GM12878 (cell line): ENCODE measurements at regions not wholly inside any gene's neighbourhood (a gene's known extent, or its start where the extent isn't known, plus 50 kb on each side); places are given as distances from the start of the nearest gene placed in this dataset.

Source experiments
- ATAC-seq: fragments of 200-7000 bp; cut with Tn5 transposase; 3 replicates; pipeline ENCODE4 v1.9.1; 2020; ENCODE audit warnings: mild to moderate bottlenecking, moderate library complexity
- BruUV-seq: library from RNA; stranded (reverse); fragments of 400-500 nt; replicated peaks from 2 replicates; lab custom pipeline; 2021; lab: Mats Ljungman, UMichigan
- CTCF ChIA-PET: fragments of 300-600 bp; sonication (Branson Sonifier 250); formaldehyde crosslinking; extraction: SDS; loops from one replicate; lab custom pipeline; 2021; ENCODE audit warnings: inconsistent platforms; lab: Yijun Ruan, JAX
- POLR2A ChIA-PET: fragments of 350-600 bp; formaldehyde crosslinking; extraction: SDS; loops from one replicate; lab custom pipeline; 2021; ENCODE audit warnings: inconsistent platforms; lab: Charles Lee
- RAD21 ChIA-PET: fragments of 300-600 bp; sonication (Branson Sonifier 250); formaldehyde crosslinking; loops from one replicate; lab custom pipeline; 2023; ENCODE audit warnings: antibody characterized with exemption; ENCODE audit not compliant: unreplicated experiment; lab: Charles Lee
- SMC1A ChIA-PET: fragments of 300-600 bp; sonication (Branson Sonifier 250); formaldehyde crosslinking; loops from one replicate; lab custom pipeline; 2023; ENCODE audit not compliant: unreplicated experiment, uncharacterized antibody; lab: Charles Lee
- DNase-seq: peaks from one replicate; pipeline ENCODE4 v3.0.0-alpha.2; 2011; ENCODE audit warnings: low read depth, low spot score
- FAIRE-seq: peaks from 3 replicates; lab custom pipeline; 2011; peaks lifted over from hg19 to GRCh38; lab: Jason Lieb, UNC
- H2AFZ ChIP-seq: 2 replicates; pipeline ENCODE4 v1.6.0; 2011; ENCODE audit warnings: low read depth, low read length, control low read depth; ENCODE audit not compliant: control insufficient read depth
- H3K27ac ChIP-seq: 2 replicates; pipeline ENCODE4 v1.5.1; 2011; ENCODE audit warnings: control low read depth; ENCODE audit not compliant: control insufficient read depth, insufficient read depth
- H3K27me3 ChIP-seq, 2 experiments: replicated peaks in 1 of 2; 2 replicates each; pipeline versions ENCODE4 v1.6.0 to v1.6.1; 2011; ENCODE audit warnings: low read length in 1 of 2; ENCODE audit not compliant: control insufficient read depth in 2 of 2, insufficient read depth in 2 of 2
- H3K36me3 ChIP-seq, 2 experiments: 2 replicates each; pipeline ENCODE4 v1.5.1; 2011; ENCODE audit warnings: low read length in 1 of 2; ENCODE audit not compliant: control insufficient read depth in 2 of 2, insufficient read depth in 2 of 2
- H3K4me1 ChIP-seq: 2 replicates; pipeline ENCODE4 v1.6.1; 2011; ENCODE audit warnings: mild to moderate bottlenecking, low read length, moderate library complexity, mixed read lengths; ENCODE audit not compliant: control insufficient read depth, insufficient read depth
- H3K4me2 ChIP-seq: 2 replicates; pipeline ENCODE4 v1.6.0; 2011; ENCODE audit warnings: control low read depth; ENCODE audit not compliant: control insufficient read depth, insufficient read depth
- H3K4me3 ChIP-seq: fragments of 200-600 bp; sonication (generic); 2 replicates; pipeline ENCODE4 v1.5.1; 2016
- H3K79me2 ChIP-seq: 2 replicates; pipeline ENCODE4 v1.6.0; 2011; ENCODE audit warnings: low read length; ENCODE audit not compliant: control insufficient read depth, insufficient read depth
- H3K9ac ChIP-seq: 2 replicates; pipeline ENCODE4 v1.8.0; 2011; ENCODE audit warnings: low read length, control low read depth, mixed read lengths; ENCODE audit not compliant: control insufficient read depth, insufficient read depth
- H3K9me3 ChIP-seq: replicated peaks from 3 replicates; pipeline ENCODE4 v1.5.1; 2011; ENCODE audit warnings: mild to moderate bottlenecking, low read length; ENCODE audit not compliant: control insufficient read depth, insufficient read depth
- H4K20me1 ChIP-seq: 2 replicates; pipeline ENCODE4 v1.6.0; 2011; ENCODE audit not compliant: control insufficient read depth, insufficient read depth
- ATF7 ChIP-seq: fragments of 450-650 bp; IDR thresholded peaks from 2 replicates; pipeline ENCODE4 v1.6.1; 2016; ENCODE audit warnings: low read depth, mild to moderate bottlenecking
- BRCA1 ChIP-seq: IDR thresholded peaks from 2 replicates; pipeline ENCODE4 v1.6.1; 2011; ENCODE audit warnings: low read depth, low read length, improper control_type of control experiment
- CBFB ChIP-seq: IDR thresholded peaks from 2 replicates; pipeline ENCODE4 v1.6.1; 2016; ENCODE audit warnings: antibody characterized with exemption, low read depth
- CBX3 ChIP-seq: fragments of 200-600 bp; sonication (generic); IDR thresholded peaks from 2 replicates; pipeline ENCODE4 v1.6.1; 2016; ENCODE audit warnings: low read depth, borderline replicate concordance
- DPF2 ChIP-seq: fragments of 450-650 bp; IDR thresholded peaks from 2 replicates; pipeline ENCODE4 v1.6.1; 2017; ENCODE audit warnings: mild to moderate bottlenecking
- ETV6 ChIP-seq, 2 experiments: fragments of 450-650 bp in 1 of 2; IDR thresholded peaks in 1 of 2; conservative IDR thresholded peaks in 1 of 2; 2 replicates each; pipeline ENCODE4 v1.6.1; 2014; ENCODE audit warnings: antibody characterized with exemption in 1 of 2, borderline replicate concordance in 1 of 2, low read depth in 1 of 2, mild to moderate bottlenecking in 1 of 2, moderate library complexity in 1 of 2
- FOXM1 ChIP-seq: IDR thresholded peaks from 2 replicates; pipeline ENCODE4 v1.6.1; 2012; ENCODE audit warnings: low read depth, mild to moderate bottlenecking, inconsistent platforms, low read length, moderate library complexity
- IKZF1 ChIP-seq: fragments of 450-650 bp; conservative IDR thresholded peaks from 2 replicates; pipeline ENCODE4 v1.6.1; 2017; ENCODE audit warnings: antibody characterized with exemption, mild to moderate bottlenecking
- KDM1A ChIP-seq: fragments of 200-600 bp; sonication (generic); IDR thresholded peaks from 2 replicates; pipeline ENCODE4 v1.6.1; 2016; ENCODE audit warnings: borderline replicate concordance
- NRF1 ChIP-seq: conservative IDR thresholded peaks from 2 replicates; pipeline ENCODE4 v1.6.1; 2011; ENCODE audit warnings: mild to moderate bottlenecking, low read depth, low read length, improper control_type of control experiment
- SMARCA5 ChIP-seq: fragments of 450-650 bp; IDR thresholded peaks from 2 replicates; pipeline ENCODE4 v1.6.1; 2017; ENCODE audit warnings: mild to moderate bottlenecking
- SPI1 ChIP-seq: IDR thresholded peaks from 2 replicates; pipeline ENCODE4 v1.6.1; 2011; ENCODE audit warnings: low read depth, mild to moderate bottlenecking, low read length, moderate library complexity, borderline replicate concordance; ENCODE audit not compliant: insufficient read depth
- SREBF1 ChIP-seq: IDR thresholded peaks from 2 replicates; pipeline ENCODE4 v1.6.1; 2012; ENCODE audit warnings: mild to moderate bottlenecking, low read length
- SREBF2 ChIP-seq: IDR thresholded peaks from 2 replicates; pipeline ENCODE4 v1.6.1; 2012; ENCODE audit warnings: mild to moderate bottlenecking, low read length
- TARDBP ChIP-seq: IDR thresholded peaks from 2 replicates; pipeline ENCODE4 v1.6.1; 2016; ENCODE audit warnings: borderline replicate concordance
- ZNF622 ChIP-seq: fragments of 450-650 bp; IDR thresholded peaks from 2 replicates; pipeline ENCODE4 v1.6.1; 2017; ENCODE audit warnings: mild to moderate bottlenecking, inconsistent platforms
- ZSCAN29 ChIP-seq: fragments of 450-650 bp; IDR thresholded peaks from 2 replicates; pipeline ENCODE4 v1.6.1; 2017; ENCODE audit warnings: mild to moderate bottlenecking, moderate library complexity
- WGBS: methylation state at CpG from one replicate; pipeline ENCODE4 v1.1.6; 2016; ENCODE audit warnings: low lambda C conversion rate; ENCODE audit not compliant: insufficient replicate concordance, insufficient coverage; ENCODE audit errors: missing lambda C conversion rate; 5-methylcytosine and 5-hydroxymethylcytosine counted together
- in situ Hi-C: fragments of 300-500 bp; cut with MboI; formaldehyde crosslinking; loops from 9 replicates; pipeline ENCODE4 v1.14.3; 2018; ENCODE audit warnings: mixed read lengths
- intact Hi-C: fragments of 100-400 bp; cut with micrococcal nuclease; formaldehyde crosslinking; loops from one replicate; pipeline ENCODE4 v1.14.2; 2022; ENCODE audit not compliant: unreplicated experiment
- TF ChIP-seq, protein P1 (sequence below): fragments of 450-650 bp; IDR thresholded peaks from 2 replicates; pipeline ENCODE4 v1.6.1; 2017; ENCODE audit warnings: mild to moderate bottlenecking
- TF ChIP-seq, protein P2 (sequence below): fragments of 450-650 bp; IDR thresholded peaks from 2 replicates; pipeline ENCODE4 v1.6.1; 2016; ENCODE audit warnings: mild to moderate bottlenecking, moderate library complexity, borderline replicate concordance

DNA sequence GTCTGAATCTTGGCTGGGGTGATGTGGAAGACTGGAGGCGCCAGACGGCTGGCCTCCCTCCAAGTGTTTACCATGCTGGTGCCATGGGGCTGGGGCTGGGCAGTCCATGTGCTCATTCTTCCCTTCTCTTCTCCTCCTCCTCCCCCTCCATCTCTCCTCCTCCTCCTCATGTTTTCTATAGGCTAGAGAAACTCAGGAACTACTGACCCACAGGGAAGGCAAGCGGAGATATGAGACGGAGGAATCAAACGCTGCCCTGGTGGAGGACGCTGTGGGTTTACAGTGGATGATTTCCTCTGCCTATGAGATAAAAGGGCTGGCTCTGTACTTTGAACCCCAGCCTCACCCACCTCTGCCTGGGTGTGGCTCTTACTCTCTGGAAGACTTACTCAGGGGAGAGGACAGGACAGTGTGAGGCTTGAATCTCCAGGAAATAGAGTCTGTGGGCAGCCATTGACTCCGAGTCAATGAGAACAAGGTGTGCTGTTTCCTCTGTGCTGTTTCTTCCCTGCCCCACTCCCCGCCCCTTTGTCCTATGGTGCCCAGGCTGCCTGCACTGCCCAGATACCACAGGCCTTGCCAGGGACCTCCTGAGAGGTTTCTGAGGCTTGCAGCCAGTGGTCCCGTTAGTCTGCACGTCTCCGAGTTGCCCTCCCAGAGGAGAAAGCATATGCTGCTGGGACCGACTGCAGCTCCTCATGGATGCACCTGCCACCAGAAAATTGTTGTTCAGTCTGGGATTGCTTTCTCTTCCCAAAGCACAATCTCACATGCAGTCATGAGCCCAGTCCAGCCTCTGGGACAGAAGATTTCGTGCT lies 132.6 kb upstream of the ARHGAP5 start:
- H3K27me3 ChIP-seq = no peaks in the 10 kb centered on the region
- RAD21 ChIA-PET = no interaction called here
- intact Hi-C loops (no loop called here), in situ Hi-C loops (no loop called here)
- WGBS = 26% methylated on average over 13 of the region's 13 CpGs
- SMC1A ChIA-PET = no interaction called here
- FAIRE-seq (no peak), ATAC-seq (peak; percentile 48), DNase-seq (no peak)
- no peaks in the 10 kb centered on the region for H3K79me2 ChIP-seq
- no TSS peak for BruUV-seq
- H2AFZ ChIP-seq = no peak overlapping the region
- no peak overlapping the region for H3K4me2 ChIP-seq
- no peak for TF ChIP-seq ATF7
- no peak for TF ChIP-seq ETV6 (conservative IDR thresholded peaks at IDR 0.05 in 1 of 2, IDR thresholded peaks at IDR 0.05 in 1 of 2; ENCODE audit: borderline replicate concordance in 1 of 2, low read depth in 1 of 2)
- no peak for TF ChIP-seq TARDBP
- TF ChIP-seq SREBF1 = no peak
- TF ChIP-seq KDM1A = no peak
- TF ChIP-seq SMARCA5 = no peak
- no peak for TF ChIP-seq DPF2
- no peak for TF ChIP-seq CBFB
- TF ChIP-seq ZNF622 = no peak
- no peak for TF ChIP-seq IKZF1
- no peak for TF ChIP-seq SPI1
- TF ChIP-seq, protein P1, sequence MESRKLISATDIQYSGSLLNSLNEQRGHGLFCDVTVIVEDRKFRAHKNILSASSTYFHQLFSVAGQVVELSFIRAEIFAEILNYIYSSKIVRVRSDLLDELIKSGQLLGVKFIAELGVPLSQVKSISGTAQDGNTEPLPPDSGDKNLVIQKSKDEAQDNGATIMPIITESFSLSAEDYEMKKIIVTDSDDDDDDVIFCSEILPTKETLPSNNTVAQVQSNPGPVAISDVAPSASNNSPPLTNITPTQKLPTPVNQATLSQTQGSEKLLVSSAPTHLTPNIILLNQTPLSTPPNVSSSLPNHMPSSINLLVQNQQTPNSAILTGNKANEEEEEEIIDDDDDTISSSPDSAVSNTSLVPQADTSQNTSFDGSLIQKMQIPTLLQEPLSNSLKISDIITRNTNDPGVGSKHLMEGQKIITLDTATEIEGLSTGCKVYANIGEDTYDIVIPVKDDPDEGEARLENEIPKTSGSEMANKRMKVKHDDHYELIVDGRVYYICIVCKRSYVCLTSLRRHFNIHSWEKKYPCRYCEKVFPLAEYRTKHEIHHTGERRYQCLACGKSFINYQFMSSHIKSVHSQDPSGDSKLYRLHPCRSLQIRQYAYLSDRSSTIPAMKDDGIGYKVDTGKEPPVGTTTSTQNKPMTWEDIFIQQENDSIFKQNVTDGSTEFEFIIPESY = no peak
- no peak for TF ChIP-seq FOXM1
- no peak for TF ChIP-seq NRF1
- TF ChIP-seq BRCA1 = no peak
- TF ChIP-seq ZSCAN29 = no peak
- TF ChIP-seq SREBF2 = no peak
- no peak for TF ChIP-seq CBX3
- TF ChIP-seq, protein P2, sequence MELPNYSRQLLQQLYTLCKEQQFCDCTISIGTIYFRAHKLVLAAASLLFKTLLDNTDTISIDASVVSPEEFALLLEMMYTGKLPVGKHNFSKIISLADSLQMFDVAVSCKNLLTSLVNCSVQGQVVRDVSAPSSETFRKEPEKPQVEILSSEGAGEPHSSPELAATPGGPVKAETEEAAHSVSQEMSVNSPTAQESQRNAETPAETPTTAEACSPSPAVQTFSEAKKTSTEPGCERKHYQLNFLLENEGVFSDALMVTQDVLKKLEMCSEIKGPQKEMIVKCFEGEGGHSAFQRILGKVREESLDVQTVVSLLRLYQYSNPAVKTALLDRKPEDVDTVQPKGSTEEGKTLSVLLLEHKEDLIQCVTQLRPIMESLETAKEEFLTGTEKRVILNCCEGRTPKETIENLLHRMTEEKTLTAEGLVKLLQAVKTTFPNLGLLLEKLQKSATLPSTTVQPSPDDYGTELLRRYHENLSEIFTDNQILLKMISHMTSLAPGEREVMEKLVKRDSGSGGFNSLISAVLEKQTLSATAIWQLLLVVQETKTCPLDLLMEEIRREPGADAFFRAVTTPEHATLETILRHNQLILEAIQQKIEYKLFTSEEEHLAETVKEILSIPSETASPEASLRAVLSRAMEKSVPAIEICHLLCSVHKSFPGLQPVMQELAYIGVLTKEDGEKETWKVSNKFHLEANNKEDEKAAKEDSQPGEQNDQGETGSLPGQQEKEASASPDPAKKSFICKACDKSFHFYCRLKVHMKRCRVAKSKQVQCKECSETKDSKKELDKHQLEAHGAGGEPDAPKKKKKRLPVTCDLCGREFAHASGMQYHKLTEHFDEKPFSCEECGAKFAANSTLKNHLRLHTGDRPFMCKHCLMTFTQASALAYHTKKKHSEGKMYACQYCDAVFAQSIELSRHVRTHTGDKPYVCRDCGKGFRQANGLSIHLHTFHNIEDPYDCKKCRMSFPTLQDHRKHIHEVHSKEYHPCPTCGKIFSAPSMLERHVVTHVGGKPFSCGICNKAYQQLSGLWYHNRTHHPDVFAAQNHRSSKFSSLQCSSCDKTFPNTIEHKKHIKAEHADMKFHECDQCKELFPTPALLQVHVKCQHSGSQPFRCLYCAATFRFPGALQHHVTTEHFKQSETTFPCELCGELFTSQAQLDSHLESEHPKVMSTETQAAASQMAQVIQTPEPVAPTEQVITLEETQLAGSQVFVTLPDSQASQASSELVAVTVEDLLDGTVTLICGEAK = no peak
- no peaks in the 10 kb centered on the region for H4K20me1 ChIP-seq
- peaks cover 6% of the 10 kb centered on the region; the same call in 1 of the 2 replicates for H3K4me1 ChIP-seq
- H3K9ac ChIP-seq = no peak overlapping the region
- no peaks in the 10 kb centered on the region for H3K36me3 ChIP-seq
- H3K9me3 ChIP-seq = no peaks in the 10 kb centered on the region
- H3K4me3 ChIP-seq = no peak overlapping the region
- POLR2A ChIA-PET = no interaction called here
- CTCF ChIA-PET = interaction anchor here (1.6 to 1.9 kb wide), 2 partner anchors 10 to 18 kb away, joined by 4 read pairs; no protein-coding TSS in a partner anchor
- no peak overlapping the region for H3K27ac ChIP-seq
